ENCODE measurements at regions not wholly inside any gene's neighbourhood (a gene's known extent, or its start where the extent isn't known, plus 50 kb on each side); places are given as distances from the start of the nearest gene placed in this dataset.

GRCh38 chr1:192098001-192098400, 60.3 kb upstream of the RGS18 start:
- Histone ChIP-seq H3K27me3 (ENCODE audit: insufficient read depth, low read length, poor library complexity) (no peaks in the 10 kb centered on the region), H3K9ac (ENCODE audit: low read depth, low read length) (no peak overlapping the region), H3K79me2 (ENCODE audit: insufficient read depth, low read length) (no peaks in the 10 kb centered on the region), H3K36me3 (ENCODE audit: insufficient read depth, low read length) (no peaks in the 10 kb centered on the region), H3K9me3 (ENCODE audit: insufficient read depth, low read length, severe bottlenecking) (no peaks in the 10 kb centered on the region), H4K20me1 (ENCODE audit: insufficient read depth, low read length) (no peaks in the 10 kb centered on the region), H2AFZ (ENCODE audit: low read depth, low read length) (no peak overlapping the region), H3K4me2 (ENCODE audit: insufficient read depth, low read length) (no peak overlapping the region), H3K27ac (ENCODE audit: low read length) (no peak overlapping the region), H3K4me1 (ENCODE audit: insufficient read depth, low read length) (peaks cover 7% of the 10 kb centered on the region; the same call in 1 of the 2 replicates), H3K4me3 (ENCODE audit: low read depth in 1 of 2, low read length in 2 of 2) (no peak overlapping the region)
- DNase-seq, result no peak
- no peak for TF ChIP-seq CTCF (IDR thresholded peaks at IDR 0.05; ENCODE audit: borderline replicate concordance, extremely low read depth, low read length, poor library complexity, severe bottlenecking)
- TF ChIP-seq EZH2 (IDR thresholded peaks at IDR 0.05; ENCODE audit: borderline replicate concordance, low read depth, low read length, severe bottlenecking), result no peak
- no peak for ATAC-seq (ENCODE audit: insufficient read depth, low read depth)

GRCh38 chr1:192099328-192099727, 58.9 kb upstream of the RGS18 start:
- Histone ChIP-seq H4K20me1 (ENCODE audit: insufficient read depth, low read length) (no peaks in the 10 kb centered on the region), H3K4me1 (ENCODE audit: insufficient read depth, low read length) (peaks cover 7% of the 10 kb centered on the region; the same call in 1 of the 2 replicates), H3K9ac (ENCODE audit: low read depth, low read length) (no peak overlapping the region), H3K79me2 (ENCODE audit: insufficient read depth, low read length) (no peaks in the 10 kb centered on the region), H3K4me2 (ENCODE audit: insufficient read depth, low read length) (no peak overlapping the region), H3K27ac (ENCODE audit: low read length) (no peak overlapping the region), H3K27me3 (ENCODE audit: insufficient read depth, low read length, poor library complexity) (no peaks in the 10 kb centered on the region), H3K36me3 (ENCODE audit: insufficient read depth, low read length) (no peaks in the 10 kb centered on the region), H2AFZ (ENCODE audit: low read depth, low read length) (no peak overlapping the region), H3K9me3 (ENCODE audit: insufficient read depth, low read length, severe bottlenecking) (no peaks in the 10 kb centered on the region), H3K4me3 (ENCODE audit: low read depth in 1 of 2, low read length in 2 of 2) (no peak overlapping the region)
- TF ChIP-seq CTCF (IDR thresholded peaks at IDR 0.05; ENCODE audit: borderline replicate concordance, extremely low read depth, low read length, poor library complexity, severe bottlenecking), result no peak
- no peak for TF ChIP-seq EZH2 (IDR thresholded peaks at IDR 0.05; ENCODE audit: borderline replicate concordance, low read depth, low read length, severe bottlenecking)
- ATAC-seq (ENCODE audit: insufficient read depth, low read depth), result no peak
- DNase-seq, result no peak

GRCh38 chr1:192100686-192101468, 57.4 kb upstream of the RGS18 start:
- Histone ChIP-seq H4K20me1 (ENCODE audit: insufficient read depth, low read length) (no peaks in the 10 kb centered on the region), H3K9me3 (ENCODE audit: insufficient read depth, low read length, severe bottlenecking) (no peaks in the 10 kb centered on the region), H3K4me3 (ENCODE audit: low read depth in 1 of 2, low read length in 2 of 2) (no peak overlapping the region), H3K79me2 (ENCODE audit: insufficient read depth, low read length) (no peaks in the 10 kb centered on the region), H3K27ac (ENCODE audit: low read length) (no peak overlapping the region), H2AFZ (ENCODE audit: low read depth, low read length) (peak overlapping the region; percentile 3), H3K36me3 (ENCODE audit: insufficient read depth, low read length) (no peaks in the 10 kb centered on the region), H3K9ac (ENCODE audit: low read depth, low read length) (no peak overlapping the region), H3K27me3 (ENCODE audit: insufficient read depth, low read length, poor library complexity) (no peaks in the 10 kb centered on the region), H3K4me1 (ENCODE audit: insufficient read depth, low read length) (peaks cover 7% of the 10 kb centered on the region; the same call in 1 of the 2 replicates), H3K4me2 (ENCODE audit: insufficient read depth, low read length) (no peak overlapping the region)
- ATAC-seq (ENCODE audit: insufficient read depth, low read depth) (no peak; the same call in 2 of the 3 replicates), DNase-seq (no peak)
- TF ChIP-seq CTCF (IDR thresholded peaks at IDR 0.05; ENCODE audit: borderline replicate concordance, extremely low read depth, low read length, poor library complexity, severe bottlenecking) (no peak), EZH2 (IDR thresholded peaks at IDR 0.05; ENCODE audit: borderline replicate concordance, low read depth, low read length, severe bottlenecking) (no peak)
